Bronchial epithelial cell (primary cell): ENCODE measurements at regions not wholly inside any gene's neighbourhood (a gene's known extent, or its start where the extent isn't known, plus 50 kb on each side); places are given as distances from the start of the nearest gene placed in this dataset.
A peak's percentile ranks its signal among the peaks of the same experiment; 100 is the strongest.

Source experiments
- DNase-seq: peaks from one replicate; pipeline ENCODE4 v3.0.0-alpha.2; 2010; ENCODE audit warnings: low read depth
- FAIRE-seq: peaks from 2 replicates; lab custom pipeline; 2011; peaks lifted over from hg19 to GRCh38; lab: Jason Lieb, UNC
- H3K27me3 ChIP-seq: 2 replicates; pipeline ENCODE4 v1.5.1; 2011; ENCODE audit warnings: low read length; ENCODE audit not compliant: control insufficient read depth, insufficient read depth
- H3K36me3 ChIP-seq: 2 replicates; pipeline ENCODE4 v1.5.1; 2011; ENCODE audit warnings: low read length; ENCODE audit not compliant: control insufficient read depth, insufficient read depth
- H3K4me3 ChIP-seq: 2 replicates; pipeline ENCODE4 v1.5.1; 2011; ENCODE audit warnings: mild to moderate bottlenecking, low read depth, low read length, control low read depth
- TF ChIP-seq, protein P1 (sequence below): IDR thresholded peaks from 2 replicates; pipeline ENCODE4 v1.5.1; 2011; ENCODE audit warnings: mild to moderate bottlenecking, moderate library complexity, low read length, control low read depth, inconsistent platforms; ENCODE audit not compliant: insufficient read depth, severe bottlenecking

DNA sequence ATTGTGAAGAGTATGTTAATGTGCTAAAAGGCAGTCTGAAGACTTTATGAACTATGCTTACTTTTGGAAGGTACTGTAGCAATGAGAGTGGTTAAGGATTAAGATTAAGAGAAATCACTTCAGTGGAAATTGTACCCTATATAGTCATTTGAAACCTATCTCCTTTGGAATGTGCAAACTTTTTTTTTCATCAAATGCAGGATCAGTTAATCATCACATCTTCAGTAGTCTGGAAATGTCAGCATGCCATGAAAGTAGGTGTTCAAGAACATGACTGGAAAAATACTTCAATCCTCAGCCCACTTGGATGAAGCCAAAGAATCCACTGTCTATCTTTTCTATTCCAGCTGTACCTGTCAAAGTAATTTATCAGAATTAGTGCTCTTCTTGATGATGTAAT, 157.8 kb upstream of the TMEM161B start:
- TF ChIP-seq, protein P1, sequence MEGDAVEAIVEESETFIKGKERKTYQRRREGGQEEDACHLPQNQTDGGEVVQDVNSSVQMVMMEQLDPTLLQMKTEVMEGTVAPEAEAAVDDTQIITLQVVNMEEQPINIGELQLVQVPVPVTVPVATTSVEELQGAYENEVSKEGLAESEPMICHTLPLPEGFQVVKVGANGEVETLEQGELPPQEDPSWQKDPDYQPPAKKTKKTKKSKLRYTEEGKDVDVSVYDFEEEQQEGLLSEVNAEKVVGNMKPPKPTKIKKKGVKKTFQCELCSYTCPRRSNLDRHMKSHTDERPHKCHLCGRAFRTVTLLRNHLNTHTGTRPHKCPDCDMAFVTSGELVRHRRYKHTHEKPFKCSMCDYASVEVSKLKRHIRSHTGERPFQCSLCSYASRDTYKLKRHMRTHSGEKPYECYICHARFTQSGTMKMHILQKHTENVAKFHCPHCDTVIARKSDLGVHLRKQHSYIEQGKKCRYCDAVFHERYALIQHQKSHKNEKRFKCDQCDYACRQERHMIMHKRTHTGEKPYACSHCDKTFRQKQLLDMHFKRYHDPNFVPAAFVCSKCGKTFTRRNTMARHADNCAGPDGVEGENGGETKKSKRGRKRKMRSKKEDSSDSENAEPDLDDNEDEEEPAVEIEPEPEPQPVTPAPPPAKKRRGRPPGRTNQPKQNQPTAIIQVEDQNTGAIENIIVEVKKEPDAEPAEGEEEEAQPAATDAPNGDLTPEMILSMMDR = no peak
- no peaks in the 10 kb centered on the region for H3K36me3 ChIP-seq
- FAIRE-seq (no peak), DNase-seq (no peak)
- no peaks in the 10 kb centered on the region for H3K27me3 ChIP-seq
- no peak overlapping the region for H3K4me3 ChIP-seq

DNA sequence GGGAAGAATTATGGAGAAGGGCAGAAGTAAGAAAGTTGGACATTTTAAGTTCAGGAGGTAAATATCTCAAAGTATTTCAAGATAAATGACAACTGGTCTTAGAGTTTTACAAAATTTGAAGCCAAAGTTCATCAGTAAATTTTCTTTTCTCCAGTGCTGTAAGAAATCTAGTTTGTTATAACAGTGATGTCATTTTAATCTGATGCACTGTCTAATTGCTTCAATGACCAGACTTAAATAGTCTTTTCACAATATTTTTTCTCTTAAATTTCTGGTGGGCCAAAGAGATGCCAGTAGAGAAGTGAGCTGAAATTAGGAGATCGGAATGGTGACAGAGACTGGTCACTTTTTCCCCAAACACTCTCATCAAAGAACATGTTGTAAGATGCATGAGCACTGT, 156.5 kb upstream of the TMEM161B start:
- Histone ChIP-seq H3K36me3 (no peaks in the 10 kb centered on the region), H3K27me3 (no peaks in the 10 kb centered on the region), H3K4me3 (no peak overlapping the region)
- FAIRE-seq (no peak), DNase-seq (no peak)
- TF ChIP-seq, protein P1 = no peak

DNA sequence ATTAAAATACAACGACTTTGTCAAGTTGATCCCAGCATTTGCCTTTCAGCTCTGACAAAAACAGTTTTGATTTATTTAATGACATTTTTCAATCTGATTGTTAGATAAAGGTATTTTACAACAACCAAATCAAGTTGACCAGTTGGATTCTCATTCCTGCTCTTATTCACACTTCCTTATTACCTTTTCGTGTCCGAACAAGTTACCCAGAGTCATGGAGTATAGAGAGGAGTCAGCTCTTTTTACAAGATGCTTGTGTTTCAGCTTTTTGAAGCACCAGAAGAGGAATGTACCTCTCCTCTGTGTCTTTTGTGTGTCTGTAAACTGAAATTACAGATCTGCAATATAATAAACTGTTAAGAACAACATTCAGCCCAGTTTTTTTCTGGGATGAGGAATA, 151.3 kb upstream of the TMEM161B start:
- DNase-seq (peak; percentile 59), FAIRE-seq (no peak)
- Histone ChIP-seq H3K27me3 (no peaks in the 10 kb centered on the region), H3K4me3 (no peak overlapping the region), H3K36me3 (no peaks in the 10 kb centered on the region)
- TF ChIP-seq, protein P1 = no peak

DNA sequence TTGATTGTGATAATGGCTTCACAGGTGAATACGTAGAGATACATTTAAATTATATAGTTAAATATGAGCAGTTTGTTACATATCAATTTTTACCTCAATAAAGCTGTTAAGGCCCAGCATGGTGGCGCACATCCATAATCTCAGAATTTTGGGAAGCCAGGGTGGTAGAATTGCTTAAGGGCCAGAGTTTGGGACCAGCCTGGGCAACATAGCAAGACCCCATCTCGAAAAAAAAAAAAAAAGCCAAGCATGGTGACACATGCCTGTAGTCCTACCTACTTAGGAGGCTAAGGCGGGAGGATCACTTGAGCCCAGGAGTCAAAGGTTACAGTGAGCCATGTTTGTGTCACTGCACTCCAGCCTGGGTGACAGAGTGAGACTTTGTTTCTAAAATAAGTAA, 138.7 kb upstream of the TMEM161B start:
- DNase-seq (no peak), FAIRE-seq (no peak)
- Histone ChIP-seq H3K36me3 (no peaks in the 10 kb centered on the region), H3K4me3 (no peak overlapping the region), H3K27me3 (no peaks in the 10 kb centered on the region)
- TF ChIP-seq, protein P1 = no peak

DNA sequence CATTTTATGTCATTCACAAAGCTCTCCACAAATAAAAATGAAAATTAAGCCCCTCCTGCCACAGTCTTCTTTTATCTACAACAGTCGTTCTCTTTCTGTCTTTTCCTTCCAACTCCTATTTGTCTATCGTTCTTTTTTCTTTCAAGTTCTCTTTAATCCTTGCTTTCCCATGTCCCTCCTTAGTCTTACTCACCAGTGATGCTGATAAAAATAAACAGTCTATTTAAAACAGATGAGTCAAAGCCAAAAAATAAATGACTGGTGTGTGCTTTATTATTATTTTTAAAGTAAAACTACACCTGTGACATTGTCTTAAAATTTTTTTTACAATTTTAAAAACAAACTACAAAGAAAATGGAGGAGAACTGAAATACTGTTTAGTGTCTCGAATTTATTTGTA, 137.1 kb upstream of the TMEM161B start:
- DNase-seq = no peak
- no peak for FAIRE-seq
- TF ChIP-seq, protein P1 = no peak
- no peak overlapping the region for H3K4me3 ChIP-seq
- no peaks in the 10 kb centered on the region for H3K36me3 ChIP-seq
- no peaks in the 10 kb centered on the region for H3K27me3 ChIP-seq

DNA sequence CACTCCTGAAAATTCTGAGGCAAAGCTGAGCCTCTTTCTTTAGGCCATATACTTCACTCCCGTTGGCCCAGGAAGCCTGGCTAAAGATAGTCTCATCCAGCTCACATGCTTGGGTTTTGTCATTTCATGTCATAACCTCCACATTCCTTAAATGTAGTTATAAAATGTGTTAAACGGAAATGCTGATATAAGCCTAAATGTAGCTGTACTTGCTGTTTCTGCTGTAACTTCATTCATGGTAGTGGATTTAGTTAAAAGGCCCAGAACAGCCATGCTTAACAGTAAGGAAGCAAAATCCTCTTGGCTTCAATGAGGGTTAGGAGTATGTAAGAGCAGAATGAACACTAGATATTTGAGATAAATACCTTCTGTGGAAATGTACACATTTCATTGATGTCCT, 135.8 kb upstream of the TMEM161B start:
- Histone ChIP-seq H3K36me3 (no peaks in the 10 kb centered on the region), H3K27me3 (no peaks in the 10 kb centered on the region), H3K4me3 (no peak overlapping the region)
- FAIRE-seq = no peak
- DNase-seq = no peak
- TF ChIP-seq, protein P1 = no peak
